Tongue (tissue), 1 donor: ENCODE measurements at regions not wholly inside any gene's neighbourhood (a gene's known extent, or its start where the extent isn't known, plus 50 kb on each side); places are given as distances from the start of the nearest gene placed in this dataset.
"Not testable (repeated sequence)": the region's sequence is repeated elsewhere in the genome, so short reads cannot be mapped to it uniquely, and the experiment has no call there.

Source experiments
- DNase-seq: peaks from one replicate; pipeline ENCODE4 v3.0.0-alpha.2; 2015

DNA sequence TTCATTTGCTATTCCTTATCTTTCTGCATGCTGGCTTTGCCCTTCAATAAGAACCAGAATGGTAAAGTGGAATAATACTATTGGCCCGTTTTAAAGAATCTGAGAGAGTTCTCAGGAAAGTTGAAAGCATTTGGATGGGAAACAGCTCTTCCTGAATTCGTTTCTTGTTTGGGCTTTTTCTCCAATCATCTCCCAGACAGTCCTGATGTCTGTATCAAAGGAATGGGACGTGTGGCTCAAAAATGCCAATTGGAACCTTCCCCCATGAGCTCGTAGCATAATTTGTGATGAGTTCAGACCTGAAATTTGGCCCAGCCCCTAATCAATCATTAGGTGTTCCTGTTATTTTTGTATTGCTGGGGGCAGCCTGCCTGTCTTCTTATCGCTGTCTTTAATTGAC lies 75.8 kb upstream of the BACH2 start:
- no peak for DNase-seq

DNA sequence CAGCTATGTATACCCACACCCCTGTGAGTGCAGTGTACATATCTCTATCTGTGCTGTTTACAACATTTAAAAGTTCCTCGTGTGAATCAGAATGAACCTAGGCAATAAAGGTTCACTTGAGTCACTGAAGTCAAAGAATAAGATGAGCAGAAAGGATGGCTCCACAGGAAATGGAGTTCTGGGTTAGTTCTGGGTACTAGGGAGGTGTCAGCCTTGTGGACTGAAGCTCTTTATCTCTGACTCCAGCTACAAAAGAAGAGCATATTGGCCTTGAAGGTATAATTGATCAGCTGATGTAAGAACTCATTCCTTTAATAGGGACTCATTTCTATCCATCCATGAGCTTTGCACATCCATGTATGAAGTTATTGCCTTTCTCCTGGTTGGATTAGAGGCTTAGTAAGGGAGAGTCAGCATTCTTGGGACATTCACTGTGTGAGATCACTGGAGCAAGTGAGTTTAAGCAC lies 73.9 kb upstream of the BACH2 start:
- no peak for DNase-seq

DNA sequence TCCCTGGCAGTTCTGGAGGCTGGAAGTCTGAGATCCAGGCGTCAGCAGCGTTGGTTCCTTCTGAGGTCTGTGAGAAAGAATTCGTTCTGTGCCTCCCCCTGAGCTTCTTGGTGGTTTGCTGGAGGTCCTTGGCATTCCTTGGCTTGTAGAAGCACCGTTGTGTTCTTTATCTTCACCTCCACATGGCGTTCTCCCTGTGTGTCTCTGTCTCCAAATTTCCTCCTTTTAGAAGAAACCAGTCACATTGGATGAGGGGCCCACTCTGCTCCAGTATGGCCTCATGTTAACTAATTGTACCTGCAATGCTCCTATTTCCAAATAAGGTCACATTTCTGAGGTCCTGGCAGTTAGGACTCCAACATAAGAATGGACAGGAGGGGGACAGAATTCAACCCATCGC lies 73.0 kb upstream of the BACH2 start:
- DNase-seq, result no peak

DNA sequence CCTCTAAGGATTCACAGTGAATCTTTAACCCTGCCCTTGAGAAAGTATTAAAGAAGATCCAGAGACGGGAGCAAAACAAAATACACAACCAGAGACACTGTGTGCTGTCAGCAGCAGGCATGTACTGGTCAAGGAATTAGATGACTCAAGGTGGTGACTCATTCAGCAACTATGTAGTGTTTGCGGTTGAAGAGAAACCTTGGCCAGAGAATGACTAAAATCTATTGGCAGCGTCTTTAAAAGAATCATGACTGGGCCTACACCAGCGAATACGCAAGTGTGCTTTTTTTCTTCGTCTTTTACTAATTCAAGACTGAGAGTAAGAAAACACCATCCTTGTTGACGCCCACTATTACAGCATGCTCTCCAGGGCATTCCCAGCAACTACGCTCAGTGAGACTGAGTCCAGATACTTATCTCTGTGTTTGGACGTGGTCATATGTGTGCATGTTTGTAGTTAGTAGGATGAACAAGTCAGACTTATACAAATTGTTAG lies 72.4 kb upstream of the BACH2 start:
- DNase-seq, result peak; percentile 89

DNA sequence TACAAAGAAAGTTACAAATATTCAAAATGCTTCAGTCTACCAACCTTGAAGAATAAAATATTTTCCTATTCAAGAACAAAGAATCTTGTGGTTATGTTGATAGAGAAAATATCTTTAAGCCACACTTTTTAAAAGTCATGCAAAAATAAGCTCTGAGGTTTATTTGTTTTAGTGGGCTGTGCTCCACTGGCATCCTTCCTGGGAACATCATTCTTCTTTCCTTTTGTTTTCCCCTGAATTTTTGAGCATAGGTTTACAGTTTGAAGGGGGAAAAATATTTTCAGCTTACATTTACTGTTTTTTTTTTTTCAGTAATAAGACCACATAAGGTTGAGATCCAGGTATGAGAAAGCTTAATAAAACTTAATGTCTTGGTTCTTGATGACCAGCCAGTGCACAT lies 72.0 kb upstream of the BACH2 start:
- peak; percentile 37 for DNase-seq

DNA sequence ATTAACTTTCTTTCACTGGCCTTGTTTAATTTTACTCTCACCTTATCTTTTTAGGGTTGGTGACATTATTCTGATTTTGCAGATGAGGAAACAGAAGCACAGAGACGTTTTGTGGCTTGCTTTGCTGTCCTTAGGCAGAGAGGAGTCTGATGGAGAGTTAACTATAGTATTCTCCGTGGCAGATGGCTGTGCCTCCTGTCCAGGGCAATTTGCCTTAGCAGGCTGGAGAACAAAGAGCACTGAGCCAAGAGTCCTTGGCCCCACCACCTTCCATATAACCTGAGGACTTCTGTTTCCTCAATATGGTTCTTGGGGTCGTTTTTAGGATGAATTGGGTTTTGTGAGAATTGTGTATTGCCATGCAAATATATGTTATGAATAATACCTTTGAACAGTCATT lies 71.4 kb upstream of the BACH2 start:
- no peak for DNase-seq

DNA sequence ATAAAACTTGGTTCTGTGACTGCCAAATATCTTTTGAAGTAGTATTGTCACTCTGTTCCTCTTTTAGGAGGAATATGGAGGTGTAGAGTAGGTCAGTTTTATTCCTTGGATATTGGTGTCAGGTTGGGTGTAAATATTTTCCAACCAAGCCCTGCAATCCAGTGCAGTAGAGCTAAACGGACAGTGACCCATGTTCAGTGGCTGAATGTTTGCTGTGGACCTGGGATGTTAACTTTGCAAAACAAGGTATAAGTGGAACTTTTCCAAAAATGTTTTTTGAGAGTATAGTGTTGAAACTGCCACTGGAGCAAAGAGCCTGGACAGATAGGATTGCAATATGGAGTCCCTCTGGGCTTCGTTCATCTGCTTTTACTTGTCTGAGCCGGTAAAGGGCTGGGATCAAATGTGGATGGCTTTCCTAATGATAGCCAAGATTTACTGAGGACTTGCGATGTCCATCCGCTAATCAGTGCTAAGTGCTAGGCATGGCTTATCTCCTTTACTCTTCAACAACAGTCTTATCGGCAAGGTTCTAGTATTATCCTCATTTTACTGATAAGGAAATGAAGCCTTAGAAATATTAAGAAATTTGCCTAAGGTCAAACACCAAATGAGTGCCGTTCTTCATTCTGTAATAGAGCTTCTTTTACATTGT lies 69.0 kb upstream of the BACH2 start:
- no peak for DNase-seq

DNA sequence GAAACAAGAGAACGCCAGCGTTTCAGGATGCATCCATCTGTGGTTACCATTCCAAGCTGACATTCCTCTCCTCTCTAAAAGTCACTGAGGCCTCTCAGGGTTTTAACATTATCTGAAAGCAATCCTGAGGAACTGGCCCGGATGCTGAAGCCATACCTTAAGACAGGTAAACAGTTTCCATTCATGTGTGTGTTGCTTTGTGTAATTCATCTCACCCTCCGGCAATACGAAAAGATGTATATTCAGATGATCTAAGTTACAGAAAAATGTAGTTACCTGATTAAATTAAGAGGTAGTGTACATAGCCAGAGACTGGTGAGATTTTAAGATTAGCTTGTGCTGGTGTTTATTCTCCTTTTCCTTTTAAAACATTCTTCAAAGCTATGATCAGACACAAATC lies 68.4 kb upstream of the BACH2 start:
- peak; percentile 40 for DNase-seq

DNA sequence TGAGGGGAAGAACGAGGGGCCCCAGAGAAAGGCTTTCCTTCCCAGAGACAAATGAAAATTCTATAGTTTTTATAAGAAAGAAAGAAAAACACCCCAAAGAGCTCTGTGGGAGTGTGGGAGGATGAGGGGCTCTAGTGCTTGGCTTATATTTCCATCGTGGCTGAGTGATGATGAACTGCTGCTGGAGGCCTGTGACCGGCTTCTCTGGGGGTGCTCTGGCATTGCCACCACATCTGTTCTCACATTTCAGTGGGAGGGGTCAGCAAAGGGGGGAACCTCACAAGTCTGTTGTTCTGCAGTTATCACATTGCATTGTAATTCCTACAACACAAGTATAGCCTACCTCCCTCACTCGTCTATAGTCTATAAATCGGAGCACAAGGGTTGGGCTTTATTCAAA lies 67.6 kb upstream of the BACH2 start:
- peak; percentile 42 for DNase-seq

DNA sequence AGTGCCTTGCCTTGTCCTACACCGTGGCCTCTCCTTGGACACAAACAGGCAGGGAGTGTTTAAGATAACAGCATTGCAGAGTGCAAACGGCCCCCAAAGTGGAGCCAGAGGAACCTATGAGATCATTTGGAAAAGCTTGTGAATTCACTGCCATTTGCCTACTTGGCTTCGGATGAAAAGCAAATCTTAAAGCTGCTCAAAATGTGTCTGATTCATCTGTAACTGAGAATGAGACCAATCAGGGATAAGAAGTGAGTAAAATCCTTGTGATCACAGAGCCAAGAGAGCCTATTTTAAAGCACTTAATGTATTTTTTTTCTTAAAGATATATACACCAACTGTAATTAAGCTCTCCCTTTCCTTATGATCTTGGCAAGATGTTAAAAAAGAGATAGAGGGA lies 65.7 kb upstream of the BACH2 start:
- peak; percentile 78 for DNase-seq

DNA sequence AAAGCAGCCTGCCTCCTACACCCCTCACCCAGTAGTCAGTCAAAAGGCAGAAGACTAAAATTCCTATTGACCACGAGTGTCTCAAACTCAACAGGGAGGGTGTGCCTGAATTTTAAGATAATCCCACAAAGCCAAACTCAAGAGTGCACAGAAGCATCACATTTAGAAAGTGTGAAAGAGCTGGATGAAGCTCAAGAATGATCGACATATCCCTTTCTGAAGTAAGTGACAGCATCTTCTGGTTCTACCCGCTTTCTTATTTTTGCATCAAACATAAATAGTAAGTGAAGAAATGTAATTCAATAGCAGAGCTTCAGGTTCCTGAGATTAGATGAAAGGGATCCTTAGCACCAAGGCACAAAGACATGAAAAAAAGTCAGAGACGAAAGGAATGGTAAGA lies 64.5 kb upstream of the BACH2 start:
- DNase-seq, result no peak

DNA sequence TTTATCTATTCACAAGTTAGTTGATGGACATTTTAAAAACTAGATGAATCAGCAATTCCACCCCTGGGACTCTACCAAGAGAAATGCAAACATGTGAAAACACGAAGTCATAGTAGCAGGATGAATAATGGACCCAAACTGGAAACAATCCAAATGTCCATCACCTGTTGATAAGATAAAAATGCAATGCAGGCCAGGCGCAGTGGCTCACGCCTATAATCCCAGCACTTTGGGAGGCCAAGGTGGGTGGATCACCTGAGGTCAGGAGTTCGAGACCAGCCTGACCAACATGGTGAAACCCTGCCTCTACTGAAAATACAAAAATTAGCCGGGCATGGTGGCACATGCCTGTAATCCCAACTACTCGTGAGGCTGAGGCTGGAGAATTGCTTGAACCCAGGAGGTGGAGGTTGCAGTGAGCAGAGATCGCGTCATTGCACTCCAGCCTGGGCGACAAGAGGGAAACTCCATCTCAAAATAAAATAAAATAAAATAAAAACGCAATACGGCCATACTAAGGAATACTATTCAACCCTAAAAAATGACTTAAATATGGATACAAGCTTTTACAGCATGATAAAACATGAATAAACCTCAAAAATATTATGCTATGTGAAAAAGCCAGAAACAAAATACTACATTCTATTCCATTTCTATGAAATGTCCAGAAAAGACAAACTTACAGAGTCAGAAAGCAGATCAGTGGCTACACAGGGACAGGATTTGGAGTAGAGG lies 61.6 kb upstream of the BACH2 start:
- DNase-seq, result not testable (repeated sequence)

DNA sequence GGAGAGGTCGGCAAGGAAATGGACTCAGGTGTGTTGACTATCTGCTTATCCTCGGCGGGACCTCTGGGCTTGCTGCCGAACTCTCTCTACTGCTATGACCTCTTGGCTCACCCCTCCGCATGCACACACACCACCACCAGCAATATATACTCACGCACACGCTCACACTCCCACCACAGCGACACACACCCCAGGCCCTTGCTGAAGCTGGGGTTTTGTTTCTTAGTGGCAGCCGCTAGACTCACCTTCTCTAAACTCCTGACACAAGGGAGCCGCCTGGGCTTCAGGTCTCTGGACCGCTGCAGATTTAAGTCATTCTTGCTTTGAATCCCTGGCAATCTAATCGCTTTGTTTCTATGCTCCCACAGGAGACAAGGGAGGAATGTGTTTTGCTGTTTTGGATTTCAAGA lies 59.4 kb upstream of the BACH2 start:
- DNase-seq, result no peak

DNA sequence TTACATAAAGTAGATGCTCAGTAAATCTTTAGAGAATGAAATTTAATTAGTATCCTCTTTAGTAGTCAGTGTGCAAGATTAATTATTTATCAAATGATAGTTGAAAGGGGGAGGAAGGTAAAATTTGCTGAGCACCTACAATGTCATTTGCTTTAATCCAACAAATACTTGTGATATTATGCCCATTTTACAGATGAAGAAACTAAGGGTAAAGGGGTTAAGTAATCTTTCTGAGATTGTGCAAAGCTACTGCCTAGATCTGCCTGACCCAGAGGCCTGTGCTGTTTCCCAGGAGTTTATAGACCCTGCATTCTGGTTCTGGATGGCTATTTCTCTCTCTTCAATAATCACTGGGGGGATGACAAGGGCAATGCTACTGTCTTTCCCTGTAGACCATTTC lies 58.3 kb upstream of the BACH2 start:
- no peak for DNase-seq

DNA sequence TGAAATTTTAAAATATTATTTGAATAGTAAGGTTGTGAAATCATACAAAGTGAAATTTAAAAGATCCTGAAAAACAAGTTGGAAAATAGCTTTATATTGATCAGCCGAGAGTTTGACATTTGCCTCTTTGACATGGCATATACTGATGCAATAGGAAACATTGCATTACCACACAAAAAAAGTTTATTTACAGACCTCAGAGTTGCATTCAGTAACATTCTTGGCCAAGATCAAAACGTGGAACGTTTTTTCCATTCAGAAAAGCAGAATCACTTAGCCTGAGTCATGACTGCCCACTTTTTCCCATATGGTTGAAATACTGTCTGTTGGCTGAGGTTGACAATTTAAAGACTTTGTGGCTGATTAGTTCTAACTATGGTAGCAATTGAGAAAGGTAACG lies 55.1 kb upstream of the BACH2 start:
- DNase-seq, result no peak

DNA sequence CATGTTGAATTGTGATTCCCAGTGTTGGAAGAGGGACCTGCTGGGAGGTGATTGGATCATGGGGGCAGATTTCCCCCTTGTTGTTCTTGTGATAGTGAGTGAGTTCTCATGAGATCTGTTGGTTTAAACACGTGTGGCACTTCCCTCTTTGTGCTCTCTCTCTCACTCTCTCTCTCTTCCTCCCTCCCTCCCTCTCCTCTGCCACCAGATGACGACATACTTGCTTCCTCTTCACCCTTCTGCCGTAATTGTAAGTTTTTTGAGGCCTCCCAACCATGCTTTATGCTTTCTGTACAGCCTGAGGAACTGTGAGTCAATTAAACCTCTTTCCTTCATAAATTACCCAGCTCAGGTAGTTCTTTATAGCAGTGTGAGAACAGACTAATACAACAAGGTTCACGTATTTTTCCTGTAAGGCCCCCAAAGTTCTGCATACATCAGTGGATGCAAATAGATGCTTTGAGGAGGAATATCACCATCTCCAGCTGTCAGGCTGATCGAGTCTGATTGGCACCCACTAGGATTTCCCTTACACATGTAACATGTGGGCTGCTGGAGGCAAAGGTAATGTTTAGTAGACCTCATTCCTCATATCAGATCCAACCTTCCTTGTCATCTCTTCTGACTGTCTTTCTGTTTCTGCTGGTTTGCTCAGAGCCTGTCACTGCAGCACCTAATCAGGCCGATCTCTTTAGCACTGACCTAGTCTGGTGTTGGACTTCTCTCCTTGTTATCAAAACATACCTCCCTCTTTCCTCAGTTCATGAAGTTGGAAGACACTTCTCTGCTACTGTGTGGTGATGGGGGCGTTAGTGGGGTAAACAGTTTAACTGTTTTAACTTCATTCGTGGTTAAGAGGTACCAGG lies 54.3 kb upstream of the BACH2 start:
- no peak for DNase-seq

DNA sequence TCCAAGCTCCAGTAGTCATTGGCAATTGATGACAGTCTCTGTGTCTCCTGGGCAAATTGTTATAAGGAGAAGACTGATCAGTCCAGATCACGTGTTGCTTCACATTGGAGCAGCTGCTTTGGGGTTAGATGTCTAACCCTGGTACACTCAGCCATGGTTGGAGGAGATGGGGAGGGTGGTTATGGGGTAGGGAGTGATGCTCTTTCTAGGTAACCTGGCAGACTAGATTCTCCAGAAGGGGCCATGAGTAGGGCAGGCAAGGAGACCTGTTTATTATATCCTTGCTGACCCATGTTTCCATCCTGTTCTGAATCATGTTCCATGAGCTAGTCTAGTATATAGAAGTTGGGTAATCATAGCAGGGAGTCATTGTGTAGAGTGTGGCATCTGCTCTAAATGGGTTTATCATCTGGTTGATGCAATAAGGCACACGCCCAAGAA lies 50.8 kb upstream of the BACH2 start:
- DNase-seq, result no peak

DNA sequence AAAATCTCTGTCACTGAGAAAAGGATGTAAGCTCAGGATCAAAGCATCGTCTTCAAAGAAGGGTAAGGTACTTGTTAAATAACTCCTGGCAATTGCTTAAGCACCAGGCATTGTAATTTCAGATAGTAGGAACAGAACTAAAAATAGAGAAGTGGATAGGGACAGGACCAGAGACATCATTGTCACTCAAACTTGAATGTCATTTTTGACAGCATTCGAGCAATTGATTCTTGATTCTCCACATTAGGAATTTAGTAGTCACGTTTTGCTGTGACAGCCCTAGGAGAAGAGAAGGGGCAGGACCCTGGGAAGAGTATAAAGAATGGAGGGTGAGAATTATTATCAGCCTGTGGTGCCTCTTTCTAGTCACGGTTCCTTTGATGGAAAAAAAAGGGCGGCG lies 50.1 kb upstream of the BACH2 start:
- no peak for DNase-seq
